Liver (tissue), 7 donors: ENCODE measurements at regions not wholly inside any gene's neighbourhood (a gene's known extent, or its start where the extent isn't known, plus 50 kb on each side); places are given as distances from the start of the nearest gene placed in this dataset.

Source experiments
- DNase-seq: peaks from one replicate; pipeline ENCODE4 v3.0.0-alpha.2; 2017; ENCODE audit warnings: low spot score
- H3K27ac ChIP-seq, 2 donors: one replicate each; pipeline ENCODE4 v1.7.0; 2013; ENCODE audit warnings: inconsistent platforms in 2 of 2, low read length in 2 of 2, control low read depth in 1 of 2, low read depth in 1 of 2, mild to moderate bottlenecking in 1 of 2
- H3K27me3 ChIP-seq, 4 donors: one replicate each; pipeline versions ENCODE4 v1.6.1 to v1.7.0; 2013; ENCODE audit warnings: low read length in 3 of 4, inconsistent platforms in 1 of 4, mild to moderate bottlenecking in 1 of 4, moderate library complexity in 1 of 4; ENCODE audit not compliant: control insufficient read depth in 4 of 4, insufficient read depth in 4 of 4
- H3K36me3 ChIP-seq, 4 donors: one replicate each; pipeline versions ENCODE4 v1.6.1 to v1.7.0; 2013; ENCODE audit warnings: low read length in 3 of 4, mild to moderate bottlenecking in 3 of 4, low read depth in 1 of 4, moderate library complexity in 1 of 4; ENCODE audit not compliant: control insufficient read depth in 4 of 4, insufficient read depth in 3 of 4
- H3K4me1 ChIP-seq, 4 donors: one replicate each; pipeline versions ENCODE4 v1.6.1 to v1.7.0; 2013; ENCODE audit warnings: low read length in 3 of 4, mild to moderate bottlenecking in 3 of 4, moderate library complexity in 1 of 4; ENCODE audit not compliant: control insufficient read depth in 4 of 4, insufficient read depth in 4 of 4
- H3K4me3 ChIP-seq, 3 donors: one replicate each; pipeline versions ENCODE4 v1.6.1 to v1.7.0; 2013; ENCODE audit warnings: low read length in 3 of 3, control low read depth in 1 of 3, low read depth in 1 of 3, mild to moderate bottlenecking in 1 of 3
- H3K9ac ChIP-seq, 2 donors: one replicate each; pipeline ENCODE4 v1.7.0; 2013; ENCODE audit warnings: low read length in 2 of 2, mild to moderate bottlenecking in 2 of 2, moderate library complexity in 2 of 2, control low read depth in 1 of 2, low read depth in 1 of 2
- H3K9me3 ChIP-seq, 4 donors: one replicate each; pipeline versions ENCODE4 v1.6.1 to v1.7.0; 2013; ENCODE audit warnings: low read length in 3 of 4; ENCODE audit not compliant: control insufficient read depth in 4 of 4
- ATF3 ChIP-seq: IDR thresholded peaks from 2 replicates; pipeline ENCODE4 v1.6.1; 2016; ENCODE audit warnings: antibody characterized with exemption
- FOXA1 ChIP-seq: IDR thresholded peaks from 2 replicates; pipeline ENCODE4 v1.6.1; 2016; ENCODE audit warnings: antibody characterized with exemption
- FOXA2 ChIP-seq: IDR thresholded peaks from 2 replicates; pipeline ENCODE4 v1.6.1; 2016; ENCODE audit warnings: antibody characterized with exemption
- HNF4G ChIP-seq: IDR thresholded peaks from 2 replicates; pipeline ENCODE4 v1.6.1; 2016; ENCODE audit warnings: antibody characterized with exemption
- JUND ChIP-seq, 2 donors: IDR thresholded peaks; 2 replicates each; pipeline ENCODE4 v1.6.1; 2016; ENCODE audit warnings: antibody characterized with exemption in 2 of 2
- MAX ChIP-seq: IDR thresholded peaks from 2 replicates; pipeline ENCODE4 v1.6.1; 2016; ENCODE audit warnings: antibody characterized with exemption
- NR2F2 ChIP-seq: IDR thresholded peaks from 2 replicates; pipeline ENCODE4 v1.6.1; 2016; ENCODE audit warnings: antibody characterized with exemption
- RAD21 ChIP-seq, 2 donors: IDR thresholded peaks; 2 replicates each; pipeline ENCODE4 v1.6.1; 2016; ENCODE audit warnings: antibody characterized with exemption in 2 of 2, mild to moderate bottlenecking in 2 of 2
- RXRA ChIP-seq, 2 donors: IDR thresholded peaks; 2 replicates each; pipeline ENCODE4 v1.6.1; 2017 to 2018; ENCODE audit warnings: antibody characterized with exemption in 2 of 2, mild to moderate bottlenecking in 1 of 2
- SP1 ChIP-seq: IDR thresholded peaks from 2 replicates; pipeline ENCODE4 v1.6.1; 2018; ENCODE audit warnings: antibody characterized with exemption, mild to moderate bottlenecking
- WGBS: extraction: QIAGEN DNeasy Blood & Tissue Kit; methylation state at CpG from one replicate; pipeline ENCODE4 v1.1.7; 2013; 5-methylcytosine and 5-hydroxymethylcytosine counted together
- TF ChIP-seq, protein P1 (sequence below): IDR thresholded peaks from 2 replicates; pipeline ENCODE4 v1.6.1; 2016; ENCODE audit warnings: antibody characterized with exemption, mild to moderate bottlenecking
- TF ChIP-seq, protein P2 (sequence below): IDR thresholded peaks from 2 replicates; pipeline ENCODE4 v1.6.1; 2016; ENCODE audit warnings: antibody characterized with exemption
- donor health status: healthy.
- donor health status: healthy.
- donor health status: healthy.
- donor health status: healthy.

DNA sequence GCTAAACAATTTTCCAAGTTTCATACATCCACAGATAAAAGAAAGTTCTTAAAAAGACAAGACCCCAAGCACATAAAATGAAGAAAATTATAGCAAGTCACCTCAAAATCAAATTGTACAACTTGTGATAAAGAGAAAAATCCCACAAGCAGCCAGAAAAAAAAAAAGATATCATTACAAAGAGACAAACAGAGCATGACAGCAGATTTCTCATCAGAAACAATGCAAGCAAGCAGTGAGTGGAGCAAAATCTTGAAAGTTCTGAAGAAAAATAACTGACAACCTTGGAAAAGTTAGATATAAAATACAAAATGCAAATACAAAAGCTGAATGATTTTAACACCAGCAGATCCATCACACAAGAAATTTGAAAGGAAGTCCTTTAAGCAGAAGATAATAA, 194.5 kb upstream of the SOX5 start:
- Histone ChIP-seq H3K27ac (no peak overlapping the region), H3K9me3 (peaks cover 0 to 4% (median 0%) of the 10 kb centered on the region in 4 donors), H3K9ac (no peak overlapping the region), H3K4me1 (no peaks in the 10 kb centered on the region), H3K36me3 (no peaks in the 10 kb centered on the region), H3K27me3 (no peaks in the 10 kb centered on the region), H3K4me3 (no peak overlapping the region)
- DNase-seq, result no peak
- no peak for TF ChIP-seq JUND (IDR thresholded peaks at IDR 0.05)
- TF ChIP-seq FOXA1, result no peak
- no peak for TF ChIP-seq MAX
- TF ChIP-seq, protein P1, sequence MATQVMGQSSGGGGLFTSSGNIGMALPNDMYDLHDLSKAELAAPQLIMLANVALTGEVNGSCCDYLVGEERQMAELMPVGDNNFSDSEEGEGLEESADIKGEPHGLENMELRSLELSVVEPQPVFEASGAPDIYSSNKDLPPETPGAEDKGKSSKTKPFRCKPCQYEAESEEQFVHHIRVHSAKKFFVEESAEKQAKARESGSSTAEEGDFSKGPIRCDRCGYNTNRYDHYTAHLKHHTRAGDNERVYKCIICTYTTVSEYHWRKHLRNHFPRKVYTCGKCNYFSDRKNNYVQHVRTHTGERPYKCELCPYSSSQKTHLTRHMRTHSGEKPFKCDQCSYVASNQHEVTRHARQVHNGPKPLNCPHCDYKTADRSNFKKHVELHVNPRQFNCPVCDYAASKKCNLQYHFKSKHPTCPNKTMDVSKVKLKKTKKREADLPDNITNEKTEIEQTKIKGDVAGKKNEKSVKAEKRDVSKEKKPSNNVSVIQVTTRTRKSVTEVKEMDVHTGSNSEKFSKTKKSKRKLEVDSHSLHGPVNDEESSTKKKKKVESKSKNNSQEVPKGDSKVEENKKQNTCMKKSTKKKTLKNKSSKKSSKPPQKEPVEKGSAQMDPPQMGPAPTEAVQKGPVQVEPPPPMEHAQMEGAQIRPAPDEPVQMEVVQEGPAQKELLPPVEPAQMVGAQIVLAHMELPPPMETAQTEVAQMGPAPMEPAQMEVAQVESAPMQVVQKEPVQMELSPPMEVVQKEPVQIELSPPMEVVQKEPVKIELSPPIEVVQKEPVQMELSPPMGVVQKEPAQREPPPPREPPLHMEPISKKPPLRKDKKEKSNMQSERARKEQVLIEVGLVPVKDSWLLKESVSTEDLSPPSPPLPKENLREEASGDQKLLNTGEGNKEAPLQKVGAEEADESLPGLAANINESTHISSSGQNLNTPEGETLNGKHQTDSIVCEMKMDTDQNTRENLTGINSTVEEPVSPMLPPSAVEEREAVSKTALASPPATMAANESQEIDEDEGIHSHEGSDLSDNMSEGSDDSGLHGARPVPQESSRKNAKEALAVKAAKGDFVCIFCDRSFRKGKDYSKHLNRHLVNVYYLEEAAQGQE, result no peak
- TF ChIP-seq, protein P2, sequence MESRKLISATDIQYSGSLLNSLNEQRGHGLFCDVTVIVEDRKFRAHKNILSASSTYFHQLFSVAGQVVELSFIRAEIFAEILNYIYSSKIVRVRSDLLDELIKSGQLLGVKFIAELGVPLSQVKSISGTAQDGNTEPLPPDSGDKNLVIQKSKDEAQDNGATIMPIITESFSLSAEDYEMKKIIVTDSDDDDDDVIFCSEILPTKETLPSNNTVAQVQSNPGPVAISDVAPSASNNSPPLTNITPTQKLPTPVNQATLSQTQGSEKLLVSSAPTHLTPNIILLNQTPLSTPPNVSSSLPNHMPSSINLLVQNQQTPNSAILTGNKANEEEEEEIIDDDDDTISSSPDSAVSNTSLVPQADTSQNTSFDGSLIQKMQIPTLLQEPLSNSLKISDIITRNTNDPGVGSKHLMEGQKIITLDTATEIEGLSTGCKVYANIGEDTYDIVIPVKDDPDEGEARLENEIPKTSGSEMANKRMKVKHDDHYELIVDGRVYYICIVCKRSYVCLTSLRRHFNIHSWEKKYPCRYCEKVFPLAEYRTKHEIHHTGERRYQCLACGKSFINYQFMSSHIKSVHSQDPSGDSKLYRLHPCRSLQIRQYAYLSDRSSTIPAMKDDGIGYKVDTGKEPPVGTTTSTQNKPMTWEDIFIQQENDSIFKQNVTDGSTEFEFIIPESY, result no peak
- no peak for TF ChIP-seq HNF4G

DNA sequence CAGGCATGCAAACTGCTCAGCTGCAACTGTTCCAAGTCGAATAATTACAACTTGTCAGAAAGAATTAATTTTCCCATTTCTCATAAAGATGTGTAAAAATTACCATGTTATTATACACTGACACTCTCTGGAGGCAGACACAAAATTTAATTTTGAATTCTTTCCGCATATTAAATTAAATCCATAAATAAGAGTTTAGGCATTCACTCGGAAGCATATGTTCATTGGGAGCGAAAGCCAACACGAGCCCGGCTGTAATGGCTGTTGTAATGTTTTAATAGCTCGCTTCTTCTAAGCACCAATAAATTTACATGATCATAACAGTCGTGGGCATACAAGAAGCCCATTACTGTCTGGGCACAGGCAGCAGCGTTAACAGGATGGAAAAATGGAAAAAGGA, 189.6 kb upstream of the SOX5 start:
- 94% methylated on average over 9 of the region's 9 CpGs for WGBS
- Histone ChIP-seq H3K9ac (no peak overlapping the region), H3K4me1 (no peaks in the 10 kb centered on the region), H3K4me3 (no peak overlapping the region), H3K36me3 (no peaks in the 10 kb centered on the region), H3K27ac (no peak overlapping the region), H3K27me3 (no peaks in the 10 kb centered on the region), H3K9me3 (peaks cover 0 to 4% (median 0%) of the 10 kb centered on the region in 4 donors)
- DNase-seq, result no peak
- TF ChIP-seq FOXA1, result no peak
- no peak for TF ChIP-seq JUND (IDR thresholded peaks at IDR 0.05)
- TF ChIP-seq NR2F2, result no peak
- TF ChIP-seq, protein P1, result no peak
- no peak for TF ChIP-seq ATF3
- no peak for TF ChIP-seq RXRA (IDR thresholded peaks at IDR 0.05)
- TF ChIP-seq RAD21 (IDR thresholded peaks at IDR 0.05), result no peak
- no peak for TF ChIP-seq SP1
- TF ChIP-seq HNF4G, result no peak
- no peak for TF ChIP-seq FOXA2
- TF ChIP-seq MAX, result no peak
